GM18508 (cell line): ENCODE measurements at regions not wholly inside any gene's neighbourhood (a gene's known extent, or its start where the extent isn't known, plus 50 kb on each side); places are given as distances from the start of the nearest gene placed in this dataset.
"Not testable (repeated sequence)": the region's sequence is repeated elsewhere in the genome, so short reads cannot be mapped to it uniquely, and the experiment has no call there.

Experiments used
- ATAC-seq: cut with Tn5 transposase; IDR thresholded peaks from one replicate; pipeline ENCODE4 v1.9.1; 2021; ENCODE audit warnings: moderate number of reproducible peaks; ENCODE audit not compliant: insufficient read depth, unreplicated experiment

DNA sequence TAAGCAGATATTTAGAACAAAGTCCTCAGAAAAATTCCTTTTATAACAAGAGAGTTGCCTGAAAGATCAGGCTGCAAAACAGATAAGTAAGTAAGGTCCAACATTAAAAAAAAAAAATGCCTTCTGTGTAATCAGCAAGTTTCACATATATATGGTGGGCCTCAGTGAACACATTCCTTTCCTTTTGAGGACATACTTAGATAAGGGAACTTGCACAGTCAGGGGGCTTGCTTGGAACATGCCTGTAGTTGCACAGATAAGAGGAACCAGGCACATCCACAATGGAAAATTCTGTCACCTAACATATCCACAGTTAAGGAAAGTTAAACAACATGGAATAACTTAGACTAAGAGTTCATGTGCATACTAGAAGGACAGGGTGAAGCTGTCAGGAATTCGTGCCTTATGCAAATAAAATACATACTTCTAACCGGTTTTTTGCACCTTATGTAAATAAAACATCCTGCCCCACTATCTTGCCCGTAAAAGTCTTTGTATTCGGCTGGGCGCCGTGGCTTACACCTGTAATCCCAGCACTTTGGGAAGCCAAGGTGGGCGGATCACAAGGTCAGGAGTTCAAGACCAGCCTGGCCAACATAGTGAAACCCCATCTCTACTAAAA, 257.3 kb downstream of the ZNF33B start:
- no peak for ATAC-seq

DNA sequence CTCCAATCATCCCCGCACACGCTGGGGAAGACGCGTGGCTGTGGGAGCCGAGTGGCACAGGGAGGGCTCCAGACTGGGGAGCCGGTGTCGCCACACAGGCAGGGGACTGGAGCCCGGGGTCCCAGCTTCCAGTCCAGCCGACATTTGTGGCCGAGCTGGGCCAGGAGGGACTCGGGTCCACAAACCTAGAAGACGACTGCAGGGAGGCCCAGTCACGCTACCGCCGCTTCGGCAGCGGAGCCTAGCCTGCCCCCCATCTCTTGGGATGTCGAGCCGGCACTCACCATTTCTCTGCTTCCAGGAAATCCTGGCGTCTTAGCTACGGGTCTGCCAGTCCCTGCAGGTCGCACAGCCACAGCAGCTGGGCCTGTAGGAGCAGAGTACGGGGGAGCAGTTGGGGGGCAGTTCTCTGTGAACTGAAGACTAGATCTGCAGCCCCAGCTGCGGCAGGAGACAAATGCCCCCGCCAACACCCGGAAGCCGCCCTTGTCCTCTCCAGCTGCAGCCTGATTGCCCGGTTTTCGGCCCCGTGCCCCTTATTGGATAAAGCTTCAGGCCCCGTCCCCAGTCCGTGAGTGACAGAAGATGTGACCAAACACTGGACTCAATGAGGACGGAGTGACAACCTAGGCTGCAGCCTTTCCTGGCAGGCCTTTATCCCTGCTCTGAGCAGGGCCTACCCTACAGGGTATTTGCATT, 270.7 kb downstream of the ZNF33B start:
- peak; percentile 100 for ATAC-seq

GRCh38 chr10:42351745-42352144, 286.6 kb downstream of the ZNF33B start:
- ATAC-seq = no peak

- not testable (repeated sequence) for ATAC-seq
Observed at GRCh38 chr10:42336593-42337337, 301.6 kb downstream of the ZNF33B start.

DNA sequence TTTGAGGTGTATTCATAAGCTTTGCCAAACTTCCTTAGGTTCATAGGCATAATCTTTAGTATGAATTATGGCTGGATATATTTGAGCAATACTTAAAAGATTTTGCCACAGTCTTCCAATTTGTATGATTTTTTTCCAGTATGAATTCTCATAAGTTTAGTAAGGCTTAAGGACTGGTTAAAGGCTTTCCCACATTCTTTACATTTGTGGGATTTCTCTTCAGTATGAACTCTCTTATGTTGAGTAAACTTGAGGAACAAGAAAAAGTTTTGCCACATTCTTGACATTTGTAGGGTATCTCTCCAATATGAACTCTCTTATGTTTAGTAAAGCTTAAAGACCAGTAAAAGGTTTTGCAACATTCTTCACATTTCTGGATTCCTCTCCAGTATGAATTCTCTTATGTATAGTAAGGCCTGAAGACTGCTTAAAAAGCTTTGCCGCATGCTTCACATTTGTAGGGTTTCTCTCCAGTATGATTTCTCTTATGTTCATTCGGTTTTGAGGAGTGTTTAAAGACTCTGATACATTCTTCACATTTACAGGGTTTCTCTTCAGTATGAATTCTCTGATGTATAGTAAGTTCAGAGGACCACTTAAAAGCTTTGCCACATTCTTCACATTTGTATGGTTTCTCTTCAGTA, 302.6 kb downstream of the ZNF33B start:
- not testable (repeated sequence) for ATAC-seq

DNA sequence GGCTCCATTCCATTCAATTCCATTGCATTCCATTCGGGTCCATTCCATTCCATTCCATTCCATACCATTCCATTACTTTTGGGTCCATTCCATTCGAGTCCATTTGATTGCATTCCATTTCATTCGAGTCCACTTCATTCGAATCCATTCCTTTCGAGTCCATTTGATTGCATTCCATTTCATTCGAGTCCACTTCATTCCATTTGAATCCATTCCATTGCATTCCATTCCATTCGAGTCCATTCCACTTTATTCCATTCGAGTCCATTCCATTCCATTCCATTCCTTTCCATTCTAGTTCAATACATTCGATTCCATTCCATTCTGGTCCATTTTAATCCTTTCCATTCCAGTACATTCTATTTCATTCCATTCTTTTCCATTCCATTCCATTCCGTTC, 334.0 kb downstream of the ZNF33B start:
- no peak for ATAC-seq

GRCh38 chr10:42281896-42282295, 356.5 kb downstream of the ZNF33B start:
- ATAC-seq = not testable (repeated sequence)

DNA sequence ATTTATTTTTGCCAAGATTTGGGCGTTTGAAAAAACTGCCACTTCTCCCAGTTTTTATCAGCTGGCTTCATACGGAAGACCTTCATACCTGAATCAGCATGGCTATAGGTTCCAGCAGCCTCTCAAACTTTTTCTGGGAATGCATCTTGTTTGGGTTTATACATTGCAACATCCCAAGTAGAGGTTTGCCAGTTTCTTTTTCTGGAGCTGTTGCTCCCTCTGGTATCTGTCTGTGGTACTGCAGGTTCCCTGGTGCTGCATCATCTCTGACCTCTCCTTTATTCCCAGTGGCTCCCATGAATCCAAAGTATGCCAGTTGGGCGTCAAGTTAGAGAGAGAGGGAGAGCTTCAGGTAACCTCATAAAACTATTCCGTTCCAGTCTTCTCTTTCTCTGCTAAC, 368.6 kb downstream of the ZNF33B start:
- not testable (repeated sequence) for ATAC-seq

GRCh38 chr10:42263259-42263658, 375.1 kb downstream of the ZNF33B start:
- ATAC-seq = not testable (repeated sequence)

- not testable (repeated sequence) for ATAC-seq
Observed at GRCh38 chr10:42243002-42243401, 395.4 kb downstream of the ZNF33B start.

DNA sequence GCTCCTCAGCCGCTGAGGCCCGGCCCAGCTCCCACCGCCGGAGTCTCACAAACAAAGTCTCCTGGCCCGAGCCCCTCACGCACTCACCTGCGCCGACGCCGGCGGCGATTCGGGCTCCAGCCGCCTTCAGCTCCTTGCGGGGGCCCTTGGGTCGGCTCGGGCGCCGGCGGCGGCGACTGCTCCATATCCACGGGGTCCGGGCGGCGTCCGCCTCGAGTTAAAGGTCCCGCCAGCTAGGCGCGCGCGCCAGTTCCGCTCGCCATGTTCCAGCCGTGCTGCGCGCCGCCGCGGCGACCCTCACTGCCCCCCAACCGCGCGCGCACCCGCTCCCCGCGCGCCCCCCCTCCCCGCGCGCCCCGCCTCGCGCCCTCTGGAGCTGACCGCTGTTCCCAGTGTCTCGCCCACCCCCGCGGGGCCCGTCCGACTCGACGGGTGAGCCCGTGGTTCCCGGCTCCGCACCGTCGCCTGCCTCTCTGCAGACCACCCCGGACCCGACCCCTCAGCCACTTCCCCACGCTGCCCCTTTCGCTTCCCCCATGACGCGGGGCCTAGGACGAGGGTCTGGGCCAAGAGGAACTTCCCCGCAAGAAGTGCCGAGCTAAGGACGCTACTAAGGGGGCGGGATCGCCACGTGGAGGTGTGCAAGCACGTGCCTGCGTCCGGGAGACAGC, 396.1 kb downstream of the ZNF33B start:
- no peak for ATAC-seq

DNA sequence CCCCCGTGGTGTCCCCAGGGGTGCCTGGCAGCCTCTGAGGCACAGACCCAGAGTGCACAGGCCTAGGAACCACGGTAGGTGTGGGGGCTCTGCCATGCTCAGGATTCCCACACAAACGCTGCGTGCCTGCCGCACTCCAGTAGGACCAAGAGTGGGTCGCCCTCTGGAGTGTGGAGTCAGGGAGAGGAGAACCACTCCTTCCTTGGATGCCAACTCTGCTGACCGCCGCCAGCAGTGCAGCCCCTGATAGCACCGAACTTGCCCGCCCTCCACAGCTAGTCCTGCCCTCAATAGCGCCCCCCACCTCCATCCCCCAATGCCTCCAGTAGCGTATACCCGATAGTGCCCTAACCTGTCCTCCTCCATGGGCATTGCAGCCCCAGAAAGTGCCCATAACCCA, 402.0 kb downstream of the ZNF33B start:
- ATAC-seq = not testable (repeated sequence)

DNA sequence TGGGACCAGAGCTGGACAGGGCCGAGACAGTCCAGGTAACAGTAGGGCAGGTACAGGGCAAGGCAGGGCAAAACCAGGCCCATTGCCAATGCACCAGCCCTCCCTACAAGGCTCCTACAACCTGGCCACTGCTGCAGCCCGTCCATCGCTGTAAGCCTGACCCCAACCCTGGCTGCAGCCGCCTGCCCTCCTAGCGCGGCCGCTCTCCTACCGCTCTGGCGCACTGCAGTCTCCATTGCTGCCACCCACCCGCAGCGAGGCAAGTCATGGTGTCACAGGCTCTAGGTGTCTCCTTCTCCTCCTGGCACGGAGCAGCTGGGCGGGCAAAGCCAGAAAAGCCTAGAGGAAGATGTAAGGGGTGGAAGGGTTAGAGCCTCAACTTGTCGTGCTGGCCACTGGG, 402.6 kb downstream of the ZNF33B start:
- not testable (repeated sequence) for ATAC-seq

- ATAC-seq = not testable (repeated sequence)
Observed at GRCh38 chr10:42235241-42235640, 403.1 kb downstream of the ZNF33B start.

DNA sequence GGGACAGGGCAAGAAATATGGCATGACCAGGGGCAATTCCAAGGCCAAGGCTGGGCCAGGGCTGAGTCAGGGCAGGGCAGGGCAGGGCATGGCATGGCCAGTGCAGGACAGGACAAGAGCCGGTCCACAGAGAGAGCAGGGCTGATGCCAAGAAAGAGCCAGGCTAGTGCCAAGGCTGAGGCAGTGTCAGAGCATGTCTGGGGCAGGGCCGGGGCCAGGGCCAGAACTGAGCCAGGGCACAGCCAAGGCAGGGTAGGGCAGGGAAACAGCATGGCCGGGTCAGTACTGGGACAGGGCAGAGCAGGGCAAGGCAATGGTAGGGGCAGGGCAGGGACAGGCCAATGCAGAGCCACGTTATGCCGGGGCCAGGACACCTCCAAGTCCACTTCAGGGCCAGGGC, 403.9 kb downstream of the ZNF33B start:
- ATAC-seq = not testable (repeated sequence)

DNA sequence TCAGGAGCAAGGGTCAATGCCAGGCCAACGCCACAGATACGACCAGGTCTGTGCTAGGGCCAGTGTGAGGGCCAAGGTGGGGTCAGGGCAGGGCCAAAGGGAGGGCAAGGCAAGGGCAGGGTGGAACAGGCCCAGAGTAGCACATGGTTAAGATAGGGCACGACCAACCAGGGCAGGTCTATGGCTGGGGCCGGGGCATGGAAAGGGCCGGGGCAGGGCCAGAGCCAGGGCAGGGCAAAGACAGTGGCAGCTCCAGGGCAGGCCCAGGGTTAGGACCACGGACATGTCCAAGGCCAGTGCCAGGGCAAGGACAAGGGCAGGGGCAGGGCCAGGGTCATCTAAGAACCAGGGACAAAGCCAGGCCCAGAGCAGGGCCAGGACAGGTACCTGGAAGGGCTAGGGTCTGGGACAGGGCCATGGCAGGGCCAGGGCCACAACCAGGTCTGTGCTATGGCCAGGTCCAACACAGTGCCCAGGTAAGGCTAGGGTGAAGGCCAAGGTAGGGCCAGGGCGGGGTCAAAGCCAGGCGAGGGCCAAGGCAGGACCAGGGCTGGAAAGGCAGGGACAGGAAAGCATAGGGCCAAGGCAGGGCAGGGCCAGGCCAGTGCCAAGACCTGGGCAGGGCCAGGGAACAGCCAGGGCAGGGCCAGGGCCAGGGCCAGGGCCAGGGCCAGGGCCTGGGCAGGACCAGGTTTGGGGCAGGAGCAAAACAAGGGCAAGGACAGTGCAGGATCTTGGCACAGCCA, 404.7 kb downstream of the ZNF33B start:
- not testable (repeated sequence) for ATAC-seq

- ATAC-seq = not testable (repeated sequence)
Observed at GRCh38 chr10:42232955-42233354, 405.4 kb downstream of the ZNF33B start.

- ATAC-seq = not testable (repeated sequence)
Observed at GRCh38 chr10:42230812-42231211, 407.6 kb downstream of the ZNF33B start.

- not testable (repeated sequence) for ATAC-seq
Observed at GRCh38 chr10:42230115-42230514, 408.3 kb downstream of the ZNF33B start.
